Osteoblast (primary cell): ENCODE measurements at regions not wholly inside any gene's neighbourhood (a gene's known extent, or its start where the extent isn't known, plus 50 kb on each side); places are given as distances from the start of the nearest gene placed in this dataset.

Experiments
- DNase-seq: peaks from one replicate; pipeline ENCODE4 v3.0.0; 2011; ENCODE audit warnings: low spot score, mixed read lengths; ENCODE audit not compliant: insufficient read length; ENCODE audit errors: missing footprints
- H2AFZ ChIP-seq: 2 replicates; pipeline ENCODE4 v1.6.0; 2011; ENCODE audit warnings: mild to moderate bottlenecking, low read length
- H3K27ac ChIP-seq: 2 replicates; pipeline ENCODE4 v1.5.1; 2011; ENCODE audit warnings: mild to moderate bottlenecking, low read depth, low read length, moderate library complexity
- H3K27me3 ChIP-seq: 2 replicates; pipeline ENCODE4 v1.6.0; 2012; ENCODE audit warnings: mild to moderate bottlenecking, control low read depth, inconsistent platforms, low read length, moderate library complexity; ENCODE audit not compliant: insufficient read depth
- H3K36me3 ChIP-seq: 2 replicates; pipeline ENCODE4 v1.5.1; 2011; ENCODE audit warnings: mild to moderate bottlenecking, low read length, control low read depth, moderate library complexity; ENCODE audit not compliant: insufficient read depth
- H3K4me1 ChIP-seq: 2 replicates; pipeline ENCODE4 v1.5.1; 2011; ENCODE audit warnings: mild to moderate bottlenecking, low read length, control low read depth, moderate library complexity; ENCODE audit not compliant: insufficient read depth
- H3K4me2 ChIP-seq: 2 replicates; pipeline ENCODE4 v1.6.0; 2011; ENCODE audit warnings: mild to moderate bottlenecking, low read length; ENCODE audit not compliant: insufficient read depth
- H3K4me3 ChIP-seq: fragments of 200-600 bp; sonication (generic); 3 replicates; pipeline ENCODE4 v1.5.1; 2012; ENCODE audit warnings: mild to moderate bottlenecking, low read length, inconsistent platforms; ENCODE audit not compliant: insufficient read depth
- H3K79me2 ChIP-seq: 2 replicates; pipeline ENCODE4 v1.6.0; 2012; ENCODE audit warnings: mild to moderate bottlenecking, low read length, control low read depth, inconsistent platforms; ENCODE audit not compliant: insufficient read depth
- H3K9me3 ChIP-seq: 2 replicates; pipeline ENCODE4 v1.5.1; 2011; ENCODE audit warnings: low read depth, low read length, control low read depth
- H4K20me1 ChIP-seq: 2 replicates; pipeline ENCODE4 v1.6.0; 2012; ENCODE audit warnings: mild to moderate bottlenecking, low read length, control low read depth; ENCODE audit not compliant: insufficient read depth
- TF ChIP-seq, protein P1 (sequence below): IDR thresholded peaks from 2 replicates; pipeline ENCODE4 v1.5.1; 2011; ENCODE audit warnings: mild to moderate bottlenecking, low read depth, low read length, moderate library complexity; ENCODE audit errors: extremely low read depth

DNA sequence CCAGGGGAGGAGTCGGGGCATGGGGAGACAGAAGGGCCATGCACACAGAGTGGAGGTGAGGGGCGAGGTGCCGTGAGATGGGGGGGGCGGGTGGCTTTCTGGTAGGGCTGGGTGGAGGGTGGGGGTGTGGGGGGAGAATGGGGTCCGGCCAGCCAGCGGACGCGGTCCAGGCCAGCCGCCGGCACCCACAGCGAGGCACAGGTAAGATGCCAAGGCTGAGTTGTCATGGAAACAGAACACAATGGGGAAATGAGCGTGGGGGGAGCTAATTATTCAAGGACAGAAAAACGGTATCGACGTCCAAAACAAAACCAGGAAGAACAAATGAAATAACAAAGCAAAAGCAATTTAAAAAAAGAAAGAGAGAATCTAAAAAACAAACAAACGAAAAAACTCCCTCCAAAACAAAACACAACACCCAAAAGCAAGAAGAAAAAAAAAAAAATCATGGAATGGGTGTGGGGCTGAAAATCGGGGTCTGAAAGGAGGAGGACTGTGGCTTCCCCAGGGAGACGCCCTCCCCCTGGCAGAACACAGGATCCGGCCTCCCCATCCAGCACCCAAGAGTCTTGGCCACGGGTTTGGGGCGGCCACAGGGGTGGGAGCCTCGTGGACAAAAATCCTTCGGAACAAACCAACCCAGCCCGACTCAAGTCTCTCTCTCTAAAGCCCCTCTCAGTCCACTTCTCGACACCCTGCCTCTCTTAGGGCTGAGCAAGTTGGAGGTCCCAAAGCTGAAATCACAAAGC is 92.5 kb downstream of the PTPRS start:
- H3K27ac ChIP-seq, result no peak overlapping the region
- no peaks in the 10 kb centered on the region for H3K79me2 ChIP-seq
- no peaks in the 10 kb centered on the region for H3K27me3 ChIP-seq
- no peaks in the 10 kb centered on the region for H3K9me3 ChIP-seq
- no peak overlapping the region for H3K4me3 ChIP-seq
- no peak for DNase-seq
- H3K4me2 ChIP-seq, result no peak overlapping the region
- no peak overlapping the region for H2AFZ ChIP-seq
- H4K20me1 ChIP-seq, result peaks cover 3% of the 10 kb centered on the region
- H3K4me1 ChIP-seq, result no peaks in the 10 kb centered on the region
- peaks cover 17% of the 10 kb centered on the region for H3K36me3 ChIP-seq
- TF ChIP-seq, protein P1, sequence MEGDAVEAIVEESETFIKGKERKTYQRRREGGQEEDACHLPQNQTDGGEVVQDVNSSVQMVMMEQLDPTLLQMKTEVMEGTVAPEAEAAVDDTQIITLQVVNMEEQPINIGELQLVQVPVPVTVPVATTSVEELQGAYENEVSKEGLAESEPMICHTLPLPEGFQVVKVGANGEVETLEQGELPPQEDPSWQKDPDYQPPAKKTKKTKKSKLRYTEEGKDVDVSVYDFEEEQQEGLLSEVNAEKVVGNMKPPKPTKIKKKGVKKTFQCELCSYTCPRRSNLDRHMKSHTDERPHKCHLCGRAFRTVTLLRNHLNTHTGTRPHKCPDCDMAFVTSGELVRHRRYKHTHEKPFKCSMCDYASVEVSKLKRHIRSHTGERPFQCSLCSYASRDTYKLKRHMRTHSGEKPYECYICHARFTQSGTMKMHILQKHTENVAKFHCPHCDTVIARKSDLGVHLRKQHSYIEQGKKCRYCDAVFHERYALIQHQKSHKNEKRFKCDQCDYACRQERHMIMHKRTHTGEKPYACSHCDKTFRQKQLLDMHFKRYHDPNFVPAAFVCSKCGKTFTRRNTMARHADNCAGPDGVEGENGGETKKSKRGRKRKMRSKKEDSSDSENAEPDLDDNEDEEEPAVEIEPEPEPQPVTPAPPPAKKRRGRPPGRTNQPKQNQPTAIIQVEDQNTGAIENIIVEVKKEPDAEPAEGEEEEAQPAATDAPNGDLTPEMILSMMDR, result no peak

DNA sequence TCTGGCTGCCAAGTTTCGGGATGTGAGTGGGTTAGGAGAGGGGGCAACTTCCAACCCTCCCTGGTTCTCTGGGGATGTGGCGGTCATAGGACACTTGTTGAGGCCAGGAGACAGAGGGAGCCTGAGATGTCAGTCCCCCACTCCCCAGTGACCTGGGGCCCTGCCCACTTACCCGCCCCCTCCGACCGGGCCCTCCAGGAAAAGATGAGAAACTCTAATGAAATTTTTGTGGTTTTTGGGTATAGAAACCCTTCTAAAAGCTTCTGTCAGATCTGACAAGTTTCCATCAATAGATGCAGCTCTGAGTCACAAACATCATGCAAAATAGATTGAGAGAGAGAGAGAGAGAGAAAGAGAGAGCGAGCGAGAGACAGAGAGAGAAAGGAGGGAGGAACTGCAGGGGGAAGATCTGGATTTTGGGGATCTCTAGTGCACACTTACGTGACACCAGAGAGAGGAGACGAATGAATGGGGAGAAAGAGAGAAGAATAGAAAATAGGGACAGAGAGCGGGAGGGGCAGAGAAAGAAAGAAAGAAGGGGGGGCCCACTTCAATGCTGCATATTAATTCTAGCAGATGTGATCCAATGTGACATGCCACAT is 94.0 kb downstream of the PTPRS start:
- Histone ChIP-seq H3K27ac (no peak overlapping the region), H3K4me1 (no peaks in the 10 kb centered on the region), H3K27me3 (no peaks in the 10 kb centered on the region), H2AFZ (no peak overlapping the region), H3K36me3 (peaks cover 17% of the 10 kb centered on the region), H4K20me1 (peaks cover 1% of the 10 kb centered on the region), H3K4me2 (no peak overlapping the region), H3K9me3 (no peaks in the 10 kb centered on the region), H3K4me3 (no peak overlapping the region), H3K79me2 (no peaks in the 10 kb centered on the region)
- TF ChIP-seq, protein P1, result no peak
- no peak for DNase-seq

DNA sequence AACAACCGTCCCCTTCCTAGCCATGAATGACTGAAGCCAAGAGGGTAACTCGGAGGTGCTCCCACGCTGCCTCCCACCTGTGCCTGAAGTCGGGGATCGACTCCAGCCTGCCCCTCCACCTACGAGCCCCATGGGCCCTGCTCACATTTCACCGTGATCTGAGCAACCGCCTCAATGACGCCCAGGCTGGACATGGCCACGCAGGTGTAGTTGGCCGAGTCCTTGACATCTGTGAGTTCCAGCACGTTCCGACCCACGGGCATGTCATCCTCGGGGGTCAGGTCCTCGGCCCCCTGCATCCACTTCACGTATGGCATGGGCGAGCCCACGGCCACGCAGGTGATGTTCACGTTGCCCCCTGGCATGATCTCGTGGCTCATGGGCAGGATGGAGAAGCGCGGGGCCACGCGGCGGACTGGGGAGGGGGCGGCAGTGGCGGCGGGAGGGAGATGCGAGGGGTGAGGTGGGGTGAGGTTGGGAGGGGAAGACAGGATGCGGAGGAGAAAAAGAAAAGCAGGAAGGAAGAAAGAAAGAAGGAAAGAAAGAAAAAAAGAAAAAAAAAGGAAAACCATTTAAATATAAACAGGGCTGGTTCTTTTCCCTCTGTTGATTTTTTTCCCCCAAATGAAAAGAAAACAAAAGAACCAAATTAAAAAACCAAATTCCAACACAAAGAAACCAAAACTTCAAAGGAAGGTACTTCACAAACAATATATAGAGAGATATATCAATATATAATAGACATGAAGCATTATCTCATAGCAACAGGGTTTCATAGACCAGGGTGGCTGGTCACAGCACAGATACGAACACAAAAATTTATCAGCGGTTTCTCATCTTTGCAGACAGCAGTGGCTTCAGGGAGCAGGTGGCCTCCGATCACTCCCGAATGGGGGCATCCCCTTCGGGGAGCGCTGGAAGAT is 94.7 kb downstream of the PTPRS start:
- TF ChIP-seq, protein P1, result no peak
- Histone ChIP-seq H3K4me2 (no peak overlapping the region), H3K27ac (no peak overlapping the region), H3K36me3 (peaks cover 17% of the 10 kb centered on the region), H3K4me3 (no peak overlapping the region), H3K27me3 (no peaks in the 10 kb centered on the region), H4K20me1 (no peaks in the 10 kb centered on the region), H3K4me1 (no peaks in the 10 kb centered on the region), H3K79me2 (no peaks in the 10 kb centered on the region), H2AFZ (no peak overlapping the region), H3K9me3 (no peaks in the 10 kb centered on the region)
- DNase-seq, result no peak
